ENCODE measurements at regions not wholly inside any gene's neighbourhood (a gene's known extent, or its start where the extent isn't known, plus 50 kb on each side); places are given as distances from the start of the nearest gene placed in this dataset.

- H3K27me3 ChIP-seq (ENCODE audit: control insufficient read depth, insufficient read depth, low read length): no peaks in the 10 kb centered on the region
- H3K4me3 ChIP-seq (ENCODE audit: low read length): no peak overlapping the region
- no peaks in the 10 kb centered on the region for H3K36me3 ChIP-seq (ENCODE audit: control insufficient read depth, insufficient read depth, low read length)
- no peak overlapping the region for H3K27ac ChIP-seq (ENCODE audit: low read depth, low read length)
- no peak overlapping the region for H3K9ac ChIP-seq (ENCODE audit: low read length)
- no peaks in the 10 kb centered on the region for H3K4me1 ChIP-seq (ENCODE audit: control insufficient read depth, insufficient read depth, low read length)
Observed at GRCh38 chr16:60914334-60914733, 1121.9 kb downstream of the CDH8 start.

- no peak overlapping the region for H3K9ac ChIP-seq (ENCODE audit: low read length)
- no peak overlapping the region for H3K27ac ChIP-seq (ENCODE audit: low read depth, low read length)
- H3K4me3 ChIP-seq (ENCODE audit: low read length): no peak overlapping the region
- H3K27me3 ChIP-seq (ENCODE audit: control insufficient read depth, insufficient read depth, low read length): no peaks in the 10 kb centered on the region
- H3K4me1 ChIP-seq (ENCODE audit: control insufficient read depth, insufficient read depth, low read length): no peaks in the 10 kb centered on the region
- H3K36me3 ChIP-seq (ENCODE audit: control insufficient read depth, insufficient read depth, low read length): no peaks in the 10 kb centered on the region
Observed at GRCh38 chr16:60907645-60908044, 1128.6 kb downstream of the CDH8 start.

- H3K36me3 ChIP-seq (ENCODE audit: control insufficient read depth, insufficient read depth, low read length): no peaks in the 10 kb centered on the region
- H3K27me3 ChIP-seq (ENCODE audit: control insufficient read depth, insufficient read depth, low read length): no peaks in the 10 kb centered on the region
- H3K27ac ChIP-seq (ENCODE audit: low read depth, low read length): no peak overlapping the region
- H3K4me3 ChIP-seq (ENCODE audit: low read length): no peak overlapping the region
- no peak overlapping the region for H3K9ac ChIP-seq (ENCODE audit: low read length)
- H3K4me1 ChIP-seq (ENCODE audit: control insufficient read depth, insufficient read depth, low read length): no peaks in the 10 kb centered on the region
Observed at GRCh38 chr16:60905811-60906210, 1130.4 kb downstream of the CDH8 start.

GRCh38 chr16:60902114-60902513, 1134.1 kb downstream of the CDH8 start:
- H3K27ac ChIP-seq (ENCODE audit: low read depth, low read length): no peak overlapping the region
- H3K4me3 ChIP-seq (ENCODE audit: low read length): no peak overlapping the region
- no peaks in the 10 kb centered on the region for H3K4me1 ChIP-seq (ENCODE audit: control insufficient read depth, insufficient read depth, low read length)
- H3K27me3 ChIP-seq (ENCODE audit: control insufficient read depth, insufficient read depth, low read length): no peaks in the 10 kb centered on the region
- no peaks in the 10 kb centered on the region for H3K36me3 ChIP-seq (ENCODE audit: control insufficient read depth, insufficient read depth, low read length)
- no peak overlapping the region for H3K9ac ChIP-seq (ENCODE audit: low read length)

- Histone ChIP-seq H3K27ac (ENCODE audit: low read depth, low read length) (no peak overlapping the region), H3K9ac (ENCODE audit: low read length) (no peak overlapping the region), H3K4me1 (ENCODE audit: control insufficient read depth, insufficient read depth, low read length) (no peaks in the 10 kb centered on the region), H3K36me3 (ENCODE audit: control insufficient read depth, insufficient read depth, low read length) (no peaks in the 10 kb centered on the region), H3K4me3 (ENCODE audit: low read length) (no peak overlapping the region), H3K27me3 (ENCODE audit: control insufficient read depth, insufficient read depth, low read length) (no peaks in the 10 kb centered on the region)
Observed at GRCh38 chr16:60882816-60883215, 1153.4 kb downstream of the CDH8 start.

- Histone ChIP-seq H3K36me3 (ENCODE audit: control insufficient read depth, insufficient read depth, low read length) (no peaks in the 10 kb centered on the region), H3K4me3 (ENCODE audit: low read length) (no peak overlapping the region), H3K9ac (ENCODE audit: low read length) (no peak overlapping the region), H3K27me3 (ENCODE audit: control insufficient read depth, insufficient read depth, low read length) (no peaks in the 10 kb centered on the region), H3K27ac (ENCODE audit: low read depth, low read length) (no peak overlapping the region), H3K4me1 (ENCODE audit: control insufficient read depth, insufficient read depth, low read length) (no peaks in the 10 kb centered on the region)
Observed at GRCh38 chr16:60852635-60853034, 1183.6 kb downstream of the CDH8 start.

- H3K36me3 ChIP-seq (ENCODE audit: control insufficient read depth, insufficient read depth, low read length): no peaks in the 10 kb centered on the region
- H3K27ac ChIP-seq (ENCODE audit: low read depth, low read length): no peak overlapping the region
- no peaks in the 10 kb centered on the region for H3K27me3 ChIP-seq (ENCODE audit: control insufficient read depth, insufficient read depth, low read length)
- H3K9ac ChIP-seq (ENCODE audit: low read length): no peak overlapping the region
- H3K4me1 ChIP-seq (ENCODE audit: control insufficient read depth, insufficient read depth, low read length): no peaks in the 10 kb centered on the region
- H3K4me3 ChIP-seq (ENCODE audit: low read length): no peak overlapping the region
Observed at GRCh38 chr16:60821661-60822060, 1214.6 kb downstream of the CDH8 start.

- Histone ChIP-seq H3K27me3 (ENCODE audit: control insufficient read depth, insufficient read depth, low read length) (no peaks in the 10 kb centered on the region), H3K9ac (ENCODE audit: low read length) (no peak overlapping the region), H3K4me3 (ENCODE audit: low read length) (no peak overlapping the region), H3K36me3 (ENCODE audit: control insufficient read depth, insufficient read depth, low read length) (no peaks in the 10 kb centered on the region), H3K4me1 (ENCODE audit: control insufficient read depth, insufficient read depth, low read length) (no peaks in the 10 kb centered on the region), H3K27ac (ENCODE audit: low read depth, low read length) (no peak overlapping the region)
Observed at GRCh38 chr16:60820361-60820760, 1215.9 kb downstream of the CDH8 start.

GRCh38 chr16:60818465-60818864, 1217.8 kb downstream of the CDH8 start:
- Histone ChIP-seq H3K27me3 (ENCODE audit: control insufficient read depth, insufficient read depth, low read length) (no peaks in the 10 kb centered on the region), H3K9ac (ENCODE audit: low read length) (no peak overlapping the region), H3K36me3 (ENCODE audit: control insufficient read depth, insufficient read depth, low read length) (no peaks in the 10 kb centered on the region), H3K27ac (ENCODE audit: low read depth, low read length) (no peak overlapping the region), H3K4me3 (ENCODE audit: low read length) (no peak overlapping the region), H3K4me1 (ENCODE audit: control insufficient read depth, insufficient read depth, low read length) (no peaks in the 10 kb centered on the region)

- H3K9ac ChIP-seq (ENCODE audit: low read length): no peak overlapping the region
- H3K27me3 ChIP-seq (ENCODE audit: control insufficient read depth, insufficient read depth, low read length): no peaks in the 10 kb centered on the region
- no peak overlapping the region for H3K27ac ChIP-seq (ENCODE audit: low read depth, low read length)
- H3K4me3 ChIP-seq (ENCODE audit: low read length): no peak overlapping the region
- no peaks in the 10 kb centered on the region for H3K36me3 ChIP-seq (ENCODE audit: control insufficient read depth, insufficient read depth, low read length)
- no peaks in the 10 kb centered on the region for H3K4me1 ChIP-seq (ENCODE audit: control insufficient read depth, insufficient read depth, low read length)
Observed at GRCh38 chr16:60816461-60816860, 1219.8 kb downstream of the CDH8 start.

GRCh38 chr16:60815865-60816264, 1220.4 kb downstream of the CDH8 start:
- Histone ChIP-seq H3K4me3 (ENCODE audit: low read length) (no peak overlapping the region), H3K27ac (ENCODE audit: low read depth, low read length) (no peak overlapping the region), H3K9ac (ENCODE audit: low read length) (no peak overlapping the region), H3K4me1 (ENCODE audit: control insufficient read depth, insufficient read depth, low read length) (no peaks in the 10 kb centered on the region), H3K27me3 (ENCODE audit: control insufficient read depth, insufficient read depth, low read length) (no peaks in the 10 kb centered on the region), H3K36me3 (ENCODE audit: control insufficient read depth, insufficient read depth, low read length) (no peaks in the 10 kb centered on the region)

GRCh38 chr16:60815033-60815432, 1221.2 kb downstream of the CDH8 start:
- no peaks in the 10 kb centered on the region for H3K27me3 ChIP-seq (ENCODE audit: control insufficient read depth, insufficient read depth, low read length)
- no peak overlapping the region for H3K4me3 ChIP-seq (ENCODE audit: low read length)
- no peaks in the 10 kb centered on the region for H3K36me3 ChIP-seq (ENCODE audit: control insufficient read depth, insufficient read depth, low read length)
- H3K9ac ChIP-seq (ENCODE audit: low read length): no peak overlapping the region
- no peak overlapping the region for H3K27ac ChIP-seq (ENCODE audit: low read depth, low read length)
- no peaks in the 10 kb centered on the region for H3K4me1 ChIP-seq (ENCODE audit: control insufficient read depth, insufficient read depth, low read length)

- no peaks in the 10 kb centered on the region for H3K27me3 ChIP-seq (ENCODE audit: control insufficient read depth, insufficient read depth, low read length)
Observed at GRCh38 chr16:60811657-60812056, 1224.6 kb downstream of the CDH8 start.

More at GRCh38 chr16:60811657-60812056, 1224.6 kb downstream of the CDH8 start:
- Histone ChIP-seq H3K9ac (ENCODE audit: low read length) (no peak overlapping the region), H3K27ac (ENCODE audit: low read depth, low read length) (no peak overlapping the region), H3K4me3 (ENCODE audit: low read length) (no peak overlapping the region), H3K4me1 (ENCODE audit: control insufficient read depth, insufficient read depth, low read length) (no peaks in the 10 kb centered on the region), H3K36me3 (ENCODE audit: control insufficient read depth, insufficient read depth, low read length) (no peaks in the 10 kb centered on the region)

Data from rectal smooth muscle tissue (tissue), 1 donor.